ENCODE measurements at regions not wholly inside any gene's neighbourhood (a gene's known extent, or its start where the extent isn't known, plus 50 kb on each side); places are given as distances from the start of the nearest gene placed in this dataset.

DNA sequence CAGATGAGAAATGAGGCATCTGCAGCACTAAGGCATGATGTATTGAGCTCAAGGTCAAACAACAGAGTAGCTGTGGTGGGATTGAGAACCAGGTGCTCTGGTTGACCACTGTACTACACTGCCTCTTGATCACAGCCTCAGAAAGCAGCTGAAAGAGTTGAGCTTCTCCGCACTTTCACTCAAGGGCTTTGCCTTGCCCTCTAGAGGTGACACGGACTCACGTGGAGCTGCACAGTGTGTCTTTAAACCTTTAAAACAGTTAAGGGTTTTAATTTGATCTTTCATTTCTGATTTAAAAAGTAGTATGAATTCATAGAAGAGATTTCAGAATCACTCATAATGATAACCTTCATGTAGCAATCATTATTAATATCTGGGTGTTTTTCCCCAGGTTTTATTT is 132.5 kb downstream of the RWDD3 start:
- TF ChIP-seq, protein P1, sequence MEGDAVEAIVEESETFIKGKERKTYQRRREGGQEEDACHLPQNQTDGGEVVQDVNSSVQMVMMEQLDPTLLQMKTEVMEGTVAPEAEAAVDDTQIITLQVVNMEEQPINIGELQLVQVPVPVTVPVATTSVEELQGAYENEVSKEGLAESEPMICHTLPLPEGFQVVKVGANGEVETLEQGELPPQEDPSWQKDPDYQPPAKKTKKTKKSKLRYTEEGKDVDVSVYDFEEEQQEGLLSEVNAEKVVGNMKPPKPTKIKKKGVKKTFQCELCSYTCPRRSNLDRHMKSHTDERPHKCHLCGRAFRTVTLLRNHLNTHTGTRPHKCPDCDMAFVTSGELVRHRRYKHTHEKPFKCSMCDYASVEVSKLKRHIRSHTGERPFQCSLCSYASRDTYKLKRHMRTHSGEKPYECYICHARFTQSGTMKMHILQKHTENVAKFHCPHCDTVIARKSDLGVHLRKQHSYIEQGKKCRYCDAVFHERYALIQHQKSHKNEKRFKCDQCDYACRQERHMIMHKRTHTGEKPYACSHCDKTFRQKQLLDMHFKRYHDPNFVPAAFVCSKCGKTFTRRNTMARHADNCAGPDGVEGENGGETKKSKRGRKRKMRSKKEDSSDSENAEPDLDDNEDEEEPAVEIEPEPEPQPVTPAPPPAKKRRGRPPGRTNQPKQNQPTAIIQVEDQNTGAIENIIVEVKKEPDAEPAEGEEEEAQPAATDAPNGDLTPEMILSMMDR (tag by site-specific recombination; IDR thresholded peaks at IDR 0.05): no peak
- TF ChIP-seq ZNF239 (tag by site-specific recombination; IDR thresholded peaks at IDR 0.05) (no peak), ZNF561 (tag by site-specific recombination; IDR thresholded peaks at IDR 0.05; ENCODE audit: borderline replicate concordance) (no peak), ZNF114 (tag by site-specific recombination; IDR thresholded peaks at IDR 0.05) (no peak), ZNF133 (tag by site-specific recombination; IDR thresholded peaks at IDR 0.05) (no peak), ZNF138 (tag by site-specific recombination; IDR thresholded peaks at IDR 0.05; ENCODE audit: borderline replicate concordance) (no peak), ZNF221 (tag by site-specific recombination; IDR thresholded peaks at IDR 0.05; ENCODE audit: borderline replicate concordance) (no peak), ZFP37 (tag by site-specific recombination; IDR thresholded peaks at IDR 0.05) (no peak), ZNF341 (tag by site-specific recombination; IDR thresholded peaks at IDR 0.05; ENCODE audit: low read depth) (no peak)
- TF ChIP-seq, protein P2, sequence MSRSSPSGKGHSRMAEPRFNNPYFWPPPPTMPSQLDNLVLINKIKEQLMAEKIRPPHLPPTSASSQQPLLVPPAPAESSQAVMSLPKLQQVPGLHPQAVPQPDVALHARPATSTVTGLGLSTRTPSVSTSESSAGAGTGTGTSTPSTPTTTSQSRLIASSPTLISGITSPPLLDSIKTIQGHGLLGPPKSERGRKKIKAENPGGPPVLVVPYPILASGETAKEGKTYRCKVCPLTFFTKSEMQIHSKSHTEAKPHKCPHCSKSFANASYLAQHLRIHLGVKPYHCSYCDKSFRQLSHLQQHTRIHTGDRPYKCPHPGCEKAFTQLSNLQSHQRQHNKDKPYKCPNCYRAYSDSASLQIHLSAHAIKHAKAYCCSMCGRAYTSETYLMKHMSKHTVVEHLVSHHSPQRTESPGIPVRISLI (tag by site-specific recombination; IDR thresholded peaks at IDR 0.05): no peak
- TF ChIP-seq, protein P3, sequence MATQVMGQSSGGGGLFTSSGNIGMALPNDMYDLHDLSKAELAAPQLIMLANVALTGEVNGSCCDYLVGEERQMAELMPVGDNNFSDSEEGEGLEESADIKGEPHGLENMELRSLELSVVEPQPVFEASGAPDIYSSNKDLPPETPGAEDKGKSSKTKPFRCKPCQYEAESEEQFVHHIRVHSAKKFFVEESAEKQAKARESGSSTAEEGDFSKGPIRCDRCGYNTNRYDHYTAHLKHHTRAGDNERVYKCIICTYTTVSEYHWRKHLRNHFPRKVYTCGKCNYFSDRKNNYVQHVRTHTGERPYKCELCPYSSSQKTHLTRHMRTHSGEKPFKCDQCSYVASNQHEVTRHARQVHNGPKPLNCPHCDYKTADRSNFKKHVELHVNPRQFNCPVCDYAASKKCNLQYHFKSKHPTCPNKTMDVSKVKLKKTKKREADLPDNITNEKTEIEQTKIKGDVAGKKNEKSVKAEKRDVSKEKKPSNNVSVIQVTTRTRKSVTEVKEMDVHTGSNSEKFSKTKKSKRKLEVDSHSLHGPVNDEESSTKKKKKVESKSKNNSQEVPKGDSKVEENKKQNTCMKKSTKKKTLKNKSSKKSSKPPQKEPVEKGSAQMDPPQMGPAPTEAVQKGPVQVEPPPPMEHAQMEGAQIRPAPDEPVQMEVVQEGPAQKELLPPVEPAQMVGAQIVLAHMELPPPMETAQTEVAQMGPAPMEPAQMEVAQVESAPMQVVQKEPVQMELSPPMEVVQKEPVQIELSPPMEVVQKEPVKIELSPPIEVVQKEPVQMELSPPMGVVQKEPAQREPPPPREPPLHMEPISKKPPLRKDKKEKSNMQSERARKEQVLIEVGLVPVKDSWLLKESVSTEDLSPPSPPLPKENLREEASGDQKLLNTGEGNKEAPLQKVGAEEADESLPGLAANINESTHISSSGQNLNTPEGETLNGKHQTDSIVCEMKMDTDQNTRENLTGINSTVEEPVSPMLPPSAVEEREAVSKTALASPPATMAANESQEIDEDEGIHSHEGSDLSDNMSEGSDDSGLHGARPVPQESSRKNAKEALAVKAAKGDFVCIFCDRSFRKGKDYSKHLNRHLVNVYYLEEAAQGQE (tag by site-specific recombination; IDR thresholded peaks at IDR 0.05): no peak
- TF ChIP-seq, protein P4, sequence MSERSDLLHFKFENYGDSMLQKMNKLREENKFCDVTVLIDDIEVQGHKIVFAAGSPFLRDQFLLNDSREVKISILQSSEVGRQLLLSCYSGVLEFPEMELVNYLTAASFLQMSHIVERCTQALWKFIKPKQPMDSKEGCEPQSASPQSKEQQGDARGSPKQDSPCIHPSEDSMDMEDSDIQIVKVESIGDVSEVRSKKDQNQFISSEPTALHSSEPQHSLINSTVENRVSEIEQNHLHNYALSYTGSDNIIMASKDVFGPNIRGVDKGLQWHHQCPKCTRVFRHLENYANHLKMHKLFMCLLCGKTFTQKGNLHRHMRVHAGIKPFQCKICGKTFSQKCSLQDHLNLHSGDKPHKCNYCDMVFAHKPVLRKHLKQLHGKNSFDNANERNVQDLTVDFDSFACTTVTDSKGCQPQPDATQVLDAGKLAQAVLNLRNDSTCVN (tag by site-specific recombination; optimal IDR thresholded peaks at IDR 0.05): no peak

Measured in HEK293 (cell line).